IPS-18a (cell line): ENCODE measurements at regions not wholly inside any gene's neighbourhood (a gene's known extent, or its start where the extent isn't known, plus 50 kb on each side); places are given as distances from the start of the nearest gene placed in this dataset.

Experiments used
- H3K27ac ChIP-seq: one replicate; pipeline ENCODE4 v1.5.1; 2013; ENCODE audit warnings: low read length
- H3K27me3 ChIP-seq: one replicate; pipeline ENCODE4 v1.6.1; 2013; ENCODE audit warnings: mild to moderate bottlenecking, low read length; ENCODE audit not compliant: control insufficient read depth, insufficient read depth
- H3K36me3 ChIP-seq: one replicate; pipeline ENCODE4 v1.6.1; 2013; ENCODE audit warnings: low read depth, low read length; ENCODE audit not compliant: control insufficient read depth
- H3K4me1 ChIP-seq: one replicate; pipeline ENCODE4 v1.6.1; 2013; ENCODE audit warnings: low read depth, low read length; ENCODE audit not compliant: control insufficient read depth
- H3K4me3 ChIP-seq: one replicate; pipeline ENCODE4 v1.5.1; 2013; ENCODE audit warnings: low read length
- H3K9ac ChIP-seq: one replicate; pipeline ENCODE4 v1.6.1; 2013; ENCODE audit warnings: mild to moderate bottlenecking, low read length, moderate library complexity
- H3K9me3 ChIP-seq: one replicate; pipeline ENCODE4 v1.6.1; 2013; ENCODE audit warnings: low read depth, low read length; ENCODE audit not compliant: control insufficient read depth

DNA sequence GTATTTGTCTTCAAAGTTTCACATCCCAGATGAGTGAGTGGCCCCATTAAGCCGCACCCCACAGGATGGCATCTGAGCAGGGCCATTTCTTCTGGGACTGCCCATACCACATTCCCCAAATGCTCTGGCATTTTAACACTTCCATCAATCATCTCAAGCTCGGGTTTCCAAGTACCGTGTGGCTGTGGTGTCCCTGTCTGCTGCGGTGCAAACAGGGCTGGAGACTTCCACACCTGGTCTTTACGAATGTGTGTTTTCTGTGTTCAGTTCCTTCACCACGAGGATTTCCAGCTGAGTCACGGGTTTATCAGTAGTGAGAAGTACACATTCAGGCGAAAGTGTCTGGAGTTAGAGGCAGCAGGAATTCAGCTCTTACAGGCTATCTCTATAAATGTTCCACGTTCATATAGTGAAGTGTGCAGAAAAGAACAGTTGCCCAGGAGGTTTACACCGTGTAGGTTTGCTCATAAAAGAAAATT is 195.2 kb downstream of the RHOU start:
- Histone ChIP-seq H3K27me3 (no peaks in the 10 kb centered on the region), H3K4me1 (no peaks in the 10 kb centered on the region)

DNA sequence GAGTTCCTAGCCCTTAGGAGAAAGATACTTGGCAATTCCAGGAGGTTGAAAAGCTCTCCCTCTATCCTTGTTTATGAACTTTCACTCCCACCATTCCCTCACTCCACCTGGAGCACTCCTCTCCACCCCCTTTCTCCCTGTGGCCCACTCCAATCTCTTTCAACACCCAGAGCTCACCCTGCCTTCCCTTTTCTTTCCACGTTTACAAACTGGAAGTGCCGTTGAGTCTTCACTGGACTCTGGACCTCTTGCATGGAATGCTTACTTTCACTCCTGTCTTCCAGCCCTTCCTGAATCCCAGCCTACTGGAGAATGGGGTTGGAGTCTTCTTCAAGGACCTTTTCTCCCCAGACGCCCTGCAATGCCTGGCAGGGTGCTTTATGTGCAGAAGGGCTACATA is 198.5 kb downstream of the RHOU start:
- H3K9me3 ChIP-seq = peaks cover 4% of the 10 kb centered on the region
- H3K27me3 ChIP-seq = no peaks in the 10 kb centered on the region
- H3K36me3 ChIP-seq = no peaks in the 10 kb centered on the region
- H3K4me1 ChIP-seq = peaks cover 16% of the 10 kb centered on the region
- no peak overlapping the region for H3K27ac ChIP-seq
- H3K9ac ChIP-seq = no peak overlapping the region
- H3K4me3 ChIP-seq = no peak overlapping the region

More for the DNA sequence above, 195.2 kb downstream of the RHOU start:
- H3K9ac ChIP-seq = no peak overlapping the region
- H3K4me3 ChIP-seq = no peak overlapping the region
- H3K27ac ChIP-seq = no peak overlapping the region
- H3K36me3 ChIP-seq = no peaks in the 10 kb centered on the region
- peaks cover 4% of the 10 kb centered on the region for H3K9me3 ChIP-seq

DNA sequence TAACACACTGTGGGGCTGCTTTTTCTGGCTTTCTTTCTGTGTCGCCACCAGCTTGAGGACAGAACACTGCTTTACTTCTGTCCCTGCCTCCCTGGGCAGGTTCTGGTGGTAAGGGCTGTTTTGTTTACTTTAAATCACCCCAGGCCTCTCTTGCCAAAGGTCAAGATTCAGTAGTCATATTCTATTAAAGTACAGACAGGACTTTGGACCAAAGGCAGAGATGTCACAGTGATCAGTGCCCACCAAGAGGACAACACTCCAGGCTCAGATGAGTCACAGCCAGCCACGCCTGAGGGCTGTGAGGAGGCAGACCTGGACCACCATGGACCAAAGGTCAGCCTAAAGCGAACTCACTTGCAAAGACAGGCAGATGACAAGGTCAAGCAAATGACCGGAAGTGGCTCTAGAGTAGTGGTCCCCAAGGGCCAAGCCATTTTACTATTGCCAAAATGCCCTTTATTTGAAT is 200.0 kb downstream of the RHOU start:
- H3K9ac ChIP-seq = no peak overlapping the region
- no peaks in the 10 kb centered on the region for H3K27me3 ChIP-seq

DNA sequence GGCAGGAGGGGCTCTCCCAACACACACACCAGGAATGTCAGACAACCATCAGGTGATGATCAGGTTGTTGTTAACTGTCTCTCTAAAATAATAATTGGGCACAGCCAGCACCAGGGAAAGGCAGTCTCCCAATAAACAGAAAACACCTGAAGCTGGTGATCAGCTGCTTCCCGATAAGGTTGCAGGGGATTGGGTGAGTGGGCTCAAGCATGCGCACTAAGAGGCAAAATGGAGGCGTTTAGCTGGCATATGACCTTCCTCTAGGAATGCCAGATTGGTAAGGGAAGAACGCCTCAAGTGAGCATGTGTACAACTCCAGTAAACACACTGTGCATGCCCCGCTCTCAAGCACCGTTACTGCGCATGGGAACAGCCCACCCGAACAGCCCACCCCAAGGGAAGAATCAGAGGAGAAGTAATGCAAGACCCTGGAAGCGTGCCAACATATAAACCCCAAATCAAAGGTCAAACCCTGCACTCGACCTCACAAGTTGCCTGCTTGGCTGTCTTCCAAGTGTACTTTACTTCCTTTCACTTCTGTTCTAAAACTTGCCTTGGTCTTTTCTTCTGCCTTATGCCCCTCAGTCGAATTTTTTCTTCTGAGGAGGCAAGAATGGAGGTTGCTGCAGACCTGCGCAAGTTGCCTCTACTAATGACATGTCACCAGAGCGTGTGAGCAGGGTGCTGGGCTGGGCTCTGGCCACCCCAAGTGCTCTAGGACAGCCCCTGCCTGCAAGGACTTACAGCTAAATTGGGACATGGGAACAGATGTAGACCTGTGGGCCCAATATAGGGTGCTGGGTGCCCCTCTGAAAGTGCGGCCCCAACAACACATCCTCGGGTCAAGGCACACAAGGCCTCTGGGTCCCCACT is 200.8 kb downstream of the RHOU start:
- H3K9me3 ChIP-seq = no peaks in the 10 kb centered on the region
- no peaks in the 10 kb centered on the region for H3K36me3 ChIP-seq

More for the DNA sequence above, 200.0 kb downstream of the RHOU start:
- no peak overlapping the region for H3K4me3 ChIP-seq
- no peaks in the 10 kb centered on the region for H3K9me3 ChIP-seq
- no peak overlapping the region for H3K27ac ChIP-seq
- no peaks in the 10 kb centered on the region for H3K36me3 ChIP-seq
- peaks cover 28% of the 10 kb centered on the region for H3K4me1 ChIP-seq

DNA sequence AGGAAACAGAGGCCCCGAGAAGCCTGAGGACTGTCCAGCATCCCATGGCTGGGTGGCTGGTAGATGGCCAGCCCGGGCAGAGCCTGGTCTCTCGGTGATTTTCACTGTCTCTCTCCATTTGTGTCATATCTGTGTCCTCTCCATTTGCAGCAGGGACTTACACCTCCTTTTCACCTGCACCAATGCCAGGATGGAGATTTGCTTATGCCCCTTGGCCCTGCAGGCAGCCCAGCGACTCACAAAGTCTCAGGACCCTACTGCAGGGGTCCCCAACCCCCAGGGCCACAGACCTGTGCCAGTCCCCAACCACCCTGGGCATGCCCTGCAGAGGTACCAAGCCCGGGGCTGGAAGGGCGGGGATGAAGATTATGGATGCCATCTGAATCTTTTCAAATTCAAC is 201.6 kb downstream of the RHOU start:
- Histone ChIP-seq H3K27me3 (no peaks in the 10 kb centered on the region), H3K27ac (no peak overlapping the region)

More for the DNA sequence above, 200.8 kb downstream of the RHOU start:
- Histone ChIP-seq H3K9ac (no peak overlapping the region), H3K27me3 (no peaks in the 10 kb centered on the region), H3K4me3 (no peak overlapping the region), H3K27ac (no peak overlapping the region), H3K4me1 (peaks cover 28% of the 10 kb centered on the region)

DNA sequence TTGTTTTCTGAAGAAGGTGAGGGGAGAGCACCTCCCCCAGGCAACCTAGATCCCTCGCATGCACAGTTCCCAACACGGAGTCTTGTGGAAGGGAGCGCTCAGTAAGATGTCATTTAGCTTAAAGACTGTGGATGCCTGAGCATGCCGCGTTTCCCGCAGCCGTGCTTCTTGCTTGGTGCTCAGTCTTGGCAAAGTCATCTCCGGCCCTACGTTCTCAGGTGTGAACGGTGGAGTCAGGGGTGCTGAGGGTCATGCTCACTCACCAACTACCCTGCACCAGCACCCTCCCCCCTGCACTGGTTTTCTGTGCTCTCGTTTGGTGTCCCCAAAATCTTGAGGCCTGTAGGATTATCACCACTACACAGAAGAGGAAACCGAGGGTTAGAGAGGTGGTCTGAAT is 202.1 kb downstream of the RHOU start:
- Histone ChIP-seq H3K9me3 (no peaks in the 10 kb centered on the region), H3K9ac (no peak overlapping the region), H3K27me3 (no peaks in the 10 kb centered on the region)

More for the DNA sequence above, 201.6 kb downstream of the RHOU start:
- Histone ChIP-seq H3K9me3 (no peaks in the 10 kb centered on the region), H3K4me3 (no peak overlapping the region), H3K36me3 (no peaks in the 10 kb centered on the region), H3K9ac (no peak overlapping the region), H3K4me1 (peaks cover 28% of the 10 kb centered on the region)

DNA sequence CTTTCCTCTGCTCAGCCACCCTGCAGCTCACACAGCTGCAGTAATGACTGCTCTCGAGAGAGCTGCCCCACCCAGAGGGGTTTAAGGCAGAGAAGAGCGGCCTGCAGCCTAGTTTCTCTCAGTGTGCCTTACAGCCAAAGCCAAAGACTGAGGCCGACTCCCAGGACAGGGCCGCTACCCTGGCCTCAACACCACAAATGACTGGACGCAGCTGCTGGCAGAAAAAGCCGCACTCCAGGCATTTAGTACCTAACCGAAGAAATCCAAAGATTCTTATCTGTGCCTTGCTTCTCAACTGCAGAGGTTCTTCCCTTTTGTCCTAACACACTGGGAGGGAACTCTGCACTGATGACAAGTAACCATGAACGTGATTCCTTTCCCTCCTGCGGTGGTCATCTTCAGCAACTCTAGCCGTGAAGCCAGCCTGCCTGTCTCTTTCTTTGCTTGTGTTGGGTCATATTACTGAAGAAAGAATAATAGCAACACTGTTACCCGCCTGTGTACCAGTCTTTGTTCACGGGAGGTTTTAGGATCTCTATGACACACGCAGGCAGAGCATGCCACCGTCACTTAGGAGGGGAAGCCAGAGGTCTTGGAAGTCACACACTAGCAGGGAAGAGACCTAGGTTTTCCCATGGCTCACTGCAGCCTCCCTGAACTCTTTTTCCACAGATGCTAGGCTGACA is 202.7 kb downstream of the RHOU start:
- no peaks in the 10 kb centered on the region for H3K27me3 ChIP-seq
- no peaks in the 10 kb centered on the region for H3K36me3 ChIP-seq
- no peaks in the 10 kb centered on the region for H3K9me3 ChIP-seq
- peaks cover 28% of the 10 kb centered on the region for H3K4me1 ChIP-seq
- H3K9ac ChIP-seq = no peak overlapping the region
- no peak overlapping the region for H3K4me3 ChIP-seq
- H3K27ac ChIP-seq = no peak overlapping the region

More for the DNA sequence above, 202.1 kb downstream of the RHOU start:
- Histone ChIP-seq H3K4me3 (no peak overlapping the region), H3K36me3 (no peaks in the 10 kb centered on the region), H3K4me1 (peaks cover 28% of the 10 kb centered on the region), H3K27ac (no peak overlapping the region)

DNA sequence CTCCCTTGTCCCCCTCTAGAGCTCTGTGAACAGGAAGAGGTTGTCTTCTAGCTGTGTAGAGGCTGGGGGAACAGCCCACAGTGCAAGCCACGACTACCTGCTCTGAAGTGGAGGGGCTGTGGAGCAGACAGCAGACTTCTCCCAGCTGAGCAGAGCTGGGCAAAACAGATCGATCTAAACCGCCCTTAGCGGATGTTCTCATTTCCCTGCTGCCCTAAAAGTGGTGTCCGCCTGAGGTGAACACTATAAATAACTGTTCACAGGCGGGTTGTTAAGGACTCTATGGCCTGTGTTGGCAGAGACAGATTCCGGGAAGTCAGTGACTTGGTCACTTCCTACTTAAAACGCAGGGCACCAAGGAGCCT is 203.2 kb downstream of the RHOU start:
- Histone ChIP-seq H3K27ac (no peak overlapping the region), H3K27me3 (no peaks in the 10 kb centered on the region), H3K4me1 (peaks cover 28% of the 10 kb centered on the region), H3K9ac (no peak overlapping the region), H3K4me3 (no peak overlapping the region), H3K36me3 (no peaks in the 10 kb centered on the region), H3K9me3 (no peaks in the 10 kb centered on the region)

DNA sequence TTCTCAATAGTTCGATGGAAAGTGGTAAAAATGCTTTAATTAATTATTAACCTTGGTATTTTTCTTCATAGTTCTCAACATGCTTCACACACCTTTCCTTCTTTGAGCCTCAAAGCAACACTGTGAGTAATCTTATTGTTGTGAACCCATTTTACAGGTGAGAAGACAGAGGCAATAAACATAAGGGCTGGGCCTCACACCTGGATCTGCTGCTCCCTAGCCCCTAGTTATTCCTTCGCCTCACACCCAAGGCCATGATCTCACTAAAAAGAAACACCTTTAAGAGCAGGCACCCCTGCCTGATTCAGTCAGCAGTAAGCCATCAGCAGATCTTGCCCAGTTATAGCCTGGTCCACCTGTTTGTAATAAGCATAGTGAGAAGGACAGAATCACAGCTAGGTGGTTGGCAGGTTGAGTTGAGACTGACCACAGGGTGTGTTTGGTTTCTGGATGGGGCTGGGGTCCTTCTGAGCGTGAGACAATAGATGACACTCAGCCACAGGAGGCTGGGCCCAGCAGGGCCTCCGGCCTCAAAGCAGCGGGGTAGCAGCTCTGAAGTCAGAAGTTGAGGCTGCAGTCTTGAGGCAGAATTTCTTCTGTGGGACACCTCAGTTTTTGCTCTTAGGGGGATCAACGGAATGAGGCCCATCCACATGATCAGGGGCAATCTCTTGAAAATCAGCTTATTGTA is 203.9 kb downstream of the RHOU start:
- Histone ChIP-seq H3K36me3 (no peaks in the 10 kb centered on the region), H3K9me3 (no peaks in the 10 kb centered on the region), H3K27me3 (no peaks in the 10 kb centered on the region), H3K9ac (no peak overlapping the region), H3K27ac (no peak overlapping the region), H3K4me3 (no peak overlapping the region), H3K4me1 (peaks cover 28% of the 10 kb centered on the region)

DNA sequence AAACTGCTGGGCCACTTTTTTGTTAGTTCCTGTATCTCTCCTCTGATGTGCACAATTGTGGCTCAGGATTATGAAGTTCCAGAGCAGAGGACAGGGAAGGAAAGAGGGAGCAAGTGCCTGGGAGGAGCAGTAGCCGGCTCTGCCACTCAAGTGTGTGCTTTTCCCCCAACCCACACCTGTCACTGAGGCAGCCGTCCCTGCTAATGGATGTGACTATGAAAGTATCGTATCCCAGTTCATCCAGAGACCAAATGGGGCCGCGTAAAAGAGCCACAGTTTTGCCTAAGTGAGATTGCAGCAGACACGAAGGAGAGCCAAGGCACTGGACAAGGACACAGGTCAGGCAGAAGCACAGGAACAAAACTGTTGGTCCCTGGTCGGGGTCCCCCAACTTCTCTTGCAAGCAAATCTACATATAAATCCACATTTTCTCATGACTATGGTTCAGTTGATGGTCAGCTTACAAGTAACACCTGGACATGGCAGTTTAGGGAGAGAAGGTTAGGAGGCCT is 204.7 kb downstream of the RHOU start:
- Histone ChIP-seq H3K27me3 (no peaks in the 10 kb centered on the region), H3K4me3 (no peak overlapping the region)

DNA sequence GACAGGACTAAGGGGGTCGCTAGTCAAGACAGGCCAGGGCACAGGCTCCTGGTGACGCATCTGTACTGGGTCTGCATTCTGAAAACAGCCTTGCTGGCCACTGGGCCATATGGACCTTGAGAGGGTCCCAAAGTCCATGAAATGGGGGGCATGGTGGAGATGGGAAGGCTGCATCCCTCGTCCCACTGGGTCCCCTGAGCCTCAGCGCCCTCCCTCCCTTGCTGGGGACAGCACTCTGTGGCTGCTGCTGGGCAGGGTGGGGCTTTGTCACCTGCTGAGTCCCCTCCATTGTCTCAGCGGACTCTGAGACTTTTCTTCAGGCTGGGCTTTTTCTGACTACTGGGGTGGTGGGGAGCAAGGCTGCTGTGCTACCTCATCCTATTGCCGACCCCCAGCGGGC is 205.2 kb downstream of the RHOU start:
- Histone ChIP-seq H3K9me3 (no peaks in the 10 kb centered on the region), H3K4me3 (no peak overlapping the region), H3K36me3 (no peaks in the 10 kb centered on the region), H3K27ac (no peak overlapping the region), H3K27me3 (no peaks in the 10 kb centered on the region), H3K4me1 (peaks cover 28% of the 10 kb centered on the region), H3K9ac (no peak overlapping the region)

More for the DNA sequence above, 204.7 kb downstream of the RHOU start:
- Histone ChIP-seq H3K9me3 (no peaks in the 10 kb centered on the region), H3K27ac (no peak overlapping the region), H3K36me3 (no peaks in the 10 kb centered on the region), H3K4me1 (peaks cover 28% of the 10 kb centered on the region), H3K9ac (no peak overlapping the region)
